T-helper 2 cell (primary cell): ENCODE measurements at regions not wholly inside any gene's neighbourhood (a gene's known extent, or its start where the extent isn't known, plus 50 kb on each side); places are given as distances from the start of the nearest gene placed in this dataset.
"Not testable (repeated sequence)": the region's sequence is repeated elsewhere in the genome, so short reads cannot be mapped to it uniquely, and the experiment has no call there.

ENCODE experiments used
- DNase-seq, 5 experiments: peaks; one replicate each; pipeline versions ENCODE4 v3.0.0 to v3.0.0-alpha.2; 2012 to 2022

DNA sequence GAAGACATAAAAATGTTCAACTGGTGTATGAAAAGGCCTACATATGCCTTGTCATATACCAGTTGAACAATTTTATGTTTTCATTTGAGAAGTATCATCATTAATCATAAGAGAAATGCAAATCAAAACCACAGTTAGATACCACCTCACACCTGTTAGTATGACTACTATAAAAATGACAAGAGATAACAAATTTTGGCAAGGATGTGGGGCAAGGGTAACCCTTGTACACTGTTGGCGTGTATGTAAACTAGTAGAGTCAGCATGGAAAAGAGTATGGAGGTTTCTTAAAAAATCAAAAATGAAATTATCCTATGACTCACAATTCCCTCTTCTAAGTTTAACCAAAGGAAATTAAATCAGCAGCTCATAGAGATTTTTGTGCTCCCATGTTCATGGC lies 250.4 kb upstream of the ST8SIA4 start:
- no peak for DNase-seq

DNA sequence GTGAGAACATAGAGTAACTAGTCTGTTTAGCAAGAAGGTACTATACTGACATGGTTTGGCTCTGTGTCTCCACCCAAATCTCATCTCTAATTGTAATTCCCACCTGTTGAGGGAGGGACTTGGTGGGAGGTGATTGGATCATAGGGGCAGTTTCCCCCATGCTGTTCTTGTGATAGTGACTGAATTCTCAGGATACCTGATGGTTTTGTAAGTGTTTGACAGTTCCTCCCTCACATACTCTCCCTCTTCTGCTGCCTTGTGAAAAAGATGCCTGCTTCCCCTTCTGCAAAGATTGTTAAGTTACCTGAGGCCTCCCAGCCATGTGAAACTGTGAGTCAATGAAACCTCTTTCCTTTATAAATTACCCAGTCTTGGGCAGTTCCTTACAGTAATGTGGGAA lies 240.4 kb upstream of the ST8SIA4 start:
- no peak for DNase-seq

DNA sequence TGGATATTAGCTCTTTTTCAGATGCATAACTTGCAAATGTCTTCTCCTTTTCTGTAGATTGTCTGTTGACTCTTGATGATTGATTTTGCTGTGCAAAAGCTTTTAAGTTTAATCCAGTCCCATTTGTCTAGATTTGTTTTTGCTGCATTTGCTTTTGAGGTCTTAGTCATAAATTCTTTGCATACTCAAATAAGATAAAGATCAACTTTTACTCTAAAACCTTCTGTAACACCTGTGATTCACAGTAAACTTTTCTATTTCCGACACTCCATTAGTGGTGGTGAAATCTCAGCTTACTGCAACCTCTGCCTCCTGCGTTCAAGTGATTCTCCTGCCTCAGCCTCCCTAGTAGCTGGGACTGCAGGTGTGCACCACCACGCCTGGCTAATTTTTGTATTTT lies 239.0 kb upstream of the ST8SIA4 start:
- no peak for DNase-seq

- DNase-seq: no peak
Measured at GRCh38 chr5:101136454-101136853, 233.4 kb upstream of the ST8SIA4 start.

GRCh38 chr5:101123363-101123762 lies 220.3 kb upstream of the ST8SIA4 start:
- no peak for DNase-seq

GRCh38 chr5:101112645-101113044 lies 209.6 kb upstream of the ST8SIA4 start:
- no peak for DNase-seq

GRCh38 chr5:101103874-101104273 lies 200.8 kb upstream of the ST8SIA4 start:
- DNase-seq: no peak

GRCh38 chr5:101102506-101102905 lies 199.4 kb upstream of the ST8SIA4 start:
- no peak for DNase-seq

DNA sequence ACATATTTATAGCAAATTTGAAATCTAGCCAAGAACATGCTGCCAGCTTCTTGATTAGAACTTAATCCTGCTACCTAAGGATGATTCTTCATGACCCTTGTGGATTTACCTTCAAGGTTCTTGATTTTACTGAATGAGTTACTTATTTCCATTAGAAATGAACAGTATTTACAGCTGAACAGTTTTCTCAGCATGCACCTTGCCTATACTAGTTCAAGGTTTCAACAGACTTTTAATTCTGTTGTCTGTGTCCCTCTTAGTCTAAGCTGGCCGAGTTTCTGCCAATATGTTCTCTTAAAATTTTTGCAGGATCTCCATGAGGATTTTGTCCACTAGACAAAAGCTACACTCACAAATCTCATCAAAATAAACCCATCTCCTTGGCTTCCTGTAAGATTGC lies 188.8 kb upstream of the ST8SIA4 start:
- DNase-seq: no peak

GRCh38 chr5:101084353-101084752 lies 181.3 kb upstream of the ST8SIA4 start:
- no peak for DNase-seq

- DNase-seq: no peak
Measured at GRCh38 chr5:101080462-101081240, 177.6 kb upstream of the ST8SIA4 start.

DNA sequence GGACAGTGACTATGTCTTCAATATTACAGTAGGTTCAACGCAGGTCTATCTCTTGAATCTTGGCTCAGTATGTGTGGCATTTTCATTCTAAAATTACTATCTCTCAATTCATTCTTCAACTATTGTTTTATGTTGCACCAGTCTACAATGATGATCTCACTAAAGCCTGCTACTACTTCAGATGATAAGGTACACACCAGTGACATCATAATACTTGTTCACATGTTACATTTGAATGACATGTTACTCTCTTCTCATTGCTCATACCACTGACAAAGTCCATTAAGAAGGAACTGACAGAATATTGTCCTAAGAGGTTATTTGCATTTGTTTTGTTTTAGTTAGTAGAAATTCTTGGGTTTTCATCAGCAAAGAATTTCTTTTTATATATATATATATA lies 165.2 kb upstream of the ST8SIA4 start:
- no peak for DNase-seq

GRCh38 chr5:101067429-101067828 lies 164.3 kb upstream of the ST8SIA4 start:
- no peak for DNase-seq

DNA sequence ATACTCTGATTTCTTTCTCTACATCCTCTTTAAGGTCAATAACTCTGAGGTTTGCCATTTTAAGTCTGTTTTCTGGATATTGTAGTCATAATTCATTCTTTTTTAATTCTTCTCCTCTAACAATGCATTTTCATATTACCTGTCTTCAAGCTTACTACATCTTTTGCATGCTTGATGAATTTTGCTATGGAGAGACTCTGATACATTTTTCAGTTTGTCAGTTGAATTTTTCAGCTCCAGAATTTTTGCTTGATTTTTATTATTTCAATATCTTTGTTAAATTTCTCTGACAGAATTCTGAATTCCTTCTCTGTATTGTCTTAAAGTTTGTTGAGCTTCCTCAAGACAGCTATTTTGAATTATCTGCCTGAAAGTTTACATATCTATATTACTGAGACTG lies 159.8 kb upstream of the ST8SIA4 start:
- DNase-seq: no peak

GRCh38 chr5:101047181-101047580 lies 144.1 kb upstream of the ST8SIA4 start:
- peak in 1 of 5 experiments; percentile 65 for DNase-seq

GRCh38 chr5:101045689-101046088 lies 142.6 kb upstream of the ST8SIA4 start:
- DNase-seq: peak in 1 of 5 experiments; percentile 35

- DNase-seq: not testable (repeated sequence)
Measured at GRCh38 chr5:101040002-101040401, 136.9 kb upstream of the ST8SIA4 start.

DNA sequence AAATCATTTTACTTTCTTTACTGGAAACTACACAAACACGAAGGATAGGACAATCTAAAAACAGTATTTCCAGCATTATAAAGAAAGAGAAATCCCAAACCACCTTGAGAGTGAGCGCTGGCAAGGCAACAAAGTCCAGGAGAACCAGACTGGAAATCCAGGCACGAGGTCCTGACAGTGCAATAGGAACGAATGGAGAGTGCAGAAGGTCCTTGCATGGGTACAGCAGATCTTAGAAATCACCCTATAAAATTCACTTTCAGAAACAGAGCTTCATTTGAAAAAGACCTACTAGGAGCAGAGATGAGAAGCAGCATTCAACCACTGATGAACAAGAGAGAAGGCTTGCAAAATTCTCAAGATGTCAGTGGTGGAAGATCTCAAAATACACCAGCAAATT lies 133.7 kb upstream of the ST8SIA4 start:
- no peak for DNase-seq

DNA sequence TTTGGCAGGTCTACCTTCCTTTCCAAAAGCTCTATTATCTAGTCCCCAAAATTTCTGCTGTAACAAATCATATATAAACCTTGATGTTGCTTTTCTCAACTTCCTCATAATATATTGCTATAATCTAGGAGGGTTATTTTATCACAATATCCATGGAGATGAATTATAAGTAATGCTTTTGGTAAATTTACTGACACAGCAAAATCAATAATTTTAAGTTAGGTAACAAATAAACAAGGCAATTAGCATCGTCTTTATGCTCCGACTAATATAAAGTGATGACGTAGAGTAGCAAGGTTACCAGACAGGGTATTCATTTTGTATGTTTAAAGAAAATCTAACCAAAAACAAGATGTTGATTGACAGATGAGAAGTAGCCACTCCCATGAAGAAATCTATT lies 132.3 kb upstream of the ST8SIA4 start:
- DNase-seq: no peak

GRCh38 chr5:101024299-101024698 lies 121.2 kb upstream of the ST8SIA4 start:
- DNase-seq: no peak

DNA sequence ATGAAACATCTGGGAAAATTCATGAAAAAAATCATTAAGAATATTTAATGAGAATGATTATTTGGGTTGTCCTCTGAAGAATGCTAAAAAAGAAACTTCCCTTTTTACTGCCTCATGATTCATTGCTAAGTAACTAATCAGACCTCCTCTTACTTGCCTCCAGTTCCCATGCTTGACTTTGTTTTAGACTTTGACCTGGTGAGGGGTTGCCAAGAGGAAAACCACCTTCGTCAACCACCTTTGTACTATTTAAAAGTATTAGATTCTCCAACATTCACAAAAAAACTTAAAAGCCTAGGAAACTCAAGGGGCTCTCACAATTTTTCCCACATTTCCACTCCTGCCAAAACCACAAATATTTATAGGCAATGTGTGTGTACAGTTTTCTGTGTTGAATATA lies 115.2 kb upstream of the ST8SIA4 start:
- DNase-seq: no peak

- no peak for DNase-seq
Measured at GRCh38 chr5:101012880-101013279, 109.8 kb upstream of the ST8SIA4 start.

GRCh38 chr5:101009758-101010519 lies 106.9 kb upstream of the ST8SIA4 start:
- no peak for DNase-seq

DNA sequence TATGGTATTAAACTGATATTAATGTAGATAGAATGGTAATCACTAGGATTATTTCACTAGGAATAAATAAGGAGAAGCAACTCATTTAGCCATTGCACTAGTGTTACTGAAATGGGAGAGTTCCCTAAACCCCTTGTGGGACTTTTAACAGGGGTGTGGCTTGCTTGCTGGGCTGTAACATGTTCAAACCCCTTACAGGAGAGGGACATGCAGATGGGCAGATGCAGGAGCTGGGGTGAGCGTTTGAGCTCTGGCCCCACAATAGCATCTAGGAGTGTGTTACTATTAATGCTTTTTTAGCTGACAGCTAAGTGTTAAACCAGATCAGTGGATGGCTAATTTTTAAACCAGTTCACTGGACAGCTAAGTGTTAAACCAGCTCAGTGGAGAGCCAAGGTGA lies 89.3 kb upstream of the ST8SIA4 start:
- no peak for DNase-seq
